ENCODE measurements at regions not wholly inside any gene's neighbourhood (a gene's known extent, or its start where the extent isn't known, plus 50 kb on each side); places are given as distances from the start of the nearest gene placed in this dataset.

GRCh38 chr9:3018691-3019230 lies 174.9 kb upstream of the PUM3 start:
- TF ChIP-seq CTCF (conservative IDR thresholded peaks at IDR 0.05) (no peak), EZH2 (IDR thresholded peaks at IDR 0.05; ENCODE audit: low read depth) (no peak)

All from PC-9 (cell line).